ENCODE measurements at regions not wholly inside any gene's neighbourhood (a gene's known extent, or its start where the extent isn't known, plus 50 kb on each side); places are given as distances from the start of the nearest gene placed in this dataset.

- no peak overlapping the region for H3K4me3 ChIP-seq (ENCODE audit: insufficient read depth, low read depth, low read length)
- intact Hi-C loops (cut with micrococcal nuclease) (no loop called here), in situ Hi-C loops (cut with MboI; ENCODE audit: low sequenced_read_pairs) (no loop called here), dilution Hi-C loops (cut with HindIII; ENCODE audit: low sequenced_read_pairs, unreplicated experiment) (no loop called here)
- no peaks in the 10 kb centered on the region for H4K20me1 ChIP-seq (ENCODE audit: insufficient read depth, low read length)
- no peak overlapping the region for H4K91ac ChIP-seq (ENCODE audit: insufficient read depth, low read depth, low read length)
- H3K9ac ChIP-seq (ENCODE audit: low read depth, low read length), result no peak overlapping the region
- H3K14ac ChIP-seq (replicated peaks; ENCODE audit: low read depth, low read length), result no peak overlapping the region
- ATAC-seq (ENCODE audit: low read depth), result no peak
- H3K56ac ChIP-seq (ENCODE audit: extremely low read depth, insufficient read depth, low read length), result no peak overlapping the region
- ChIA-PET POLR2A (ENCODE audit: unreplicated experiment) (no interaction called here), CTCF (no interaction called here)
- no peak overlapping the region for H2BK120ac ChIP-seq (ENCODE audit: low read depth, low read length)
- peaks cover 2% of the 10 kb centered on the region; the same call in 1 of the 2 replicates for H3K4me1 ChIP-seq (ENCODE audit: control insufficient read depth, insufficient read depth, low read length)
- H2BK5ac ChIP-seq (ENCODE audit: low read depth, low read length, poor library complexity, severe bottlenecking), result no peak overlapping the region
- no peaks in the 10 kb centered on the region for H3K9me1 ChIP-seq (ENCODE audit: insufficient read depth, low read length)
- no peaks in the 10 kb centered on the region for H3K9me3 ChIP-seq (ENCODE audit: control insufficient read depth, insufficient read depth, low read length)
- no CpG with 5 or more reads among the region's 2 CpGs for WGBS, 2 experiments (ENCODE audit: extremely low coverage in 2 of 2, insufficient read length in 1 of 2)
- no peak for DNase-seq
- H2AFZ ChIP-seq (replicated peaks; ENCODE audit: low read length, poor library complexity), result peak overlapping the region; percentile 53
- no peak overlapping the region for H2AK5ac ChIP-seq (ENCODE audit: low read depth, low read length)
- no peak overlapping the region for H3K4ac ChIP-seq (ENCODE audit: low read depth, low read length)
- H4K8ac ChIP-seq (ENCODE audit: low read depth in 2 of 2, low read length in 2 of 2), result no peak overlapping the region
- no peak overlapping the region for H2BK20ac ChIP-seq (ENCODE audit: low read depth, low read length)
- BruUV-seq (replicated peaks), result no TSS peak
- no peaks in the 10 kb centered on the region for H3K79me1 ChIP-seq (ENCODE audit: low read depth in 1 of 2, low read length in 2 of 2)
- no peak overlapping the region for H4K5ac ChIP-seq (ENCODE audit: low read depth, low read length)
- no peak overlapping the region for H3K23ac ChIP-seq (ENCODE audit: low read depth, low read length)
- H2BK15ac ChIP-seq (ENCODE audit: low read depth, low read length), result no peak overlapping the region
- H3K27ac ChIP-seq (ENCODE audit: insufficient read depth, low read length), result no peak overlapping the region
- H3K27me3 ChIP-seq (ENCODE audit: control insufficient read depth, insufficient read depth, low read length), result peaks cover 9% of the 10 kb centered on the region; the same call in 1 of the 2 replicates
- no peak overlapping the region for H3K4me2 ChIP-seq (ENCODE audit: low read depth, low read length)
- H2AK9ac ChIP-seq (replicated peaks; ENCODE audit: low read depth, low read length, poor library complexity), result no peak overlapping the region
- H3K36me3 ChIP-seq (ENCODE audit: control insufficient read depth, insufficient read depth, low read length), result no peaks in the 10 kb centered on the region
- no peak overlapping the region for H3K18ac ChIP-seq (ENCODE audit: low read depth, low read length)
- TF ChIP-seq CHD1 (IDR thresholded peaks at IDR 0.05; ENCODE audit: low read depth, low read length), result no peak
- no peak for TF ChIP-seq ELK1 (IDR thresholded peaks at IDR 0.05; ENCODE audit: borderline replicate concordance, low read depth, low read length)
- TF ChIP-seq MXI1 (IDR thresholded peaks at IDR 0.05; ENCODE audit: borderline replicate concordance, low read depth, low read length), result no peak
- TF ChIP-seq RFX5 (IDR thresholded peaks at IDR 0.05; ENCODE audit: low read depth, low read length), result no peak
- TF ChIP-seq SMC3 (IDR thresholded peaks at IDR 0.05; ENCODE audit: low read depth, low read length), result no peak
- no peak for TF ChIP-seq POLR2A (IDR thresholded peaks at IDR 0.05; ENCODE audit: low read depth, low read length)
- no peak for TF ChIP-seq MAFK (IDR thresholded peaks at IDR 0.05; ENCODE audit: low read depth, low read length)
- no peak for TF ChIP-seq USF2 (IDR thresholded peaks at IDR 0.05; ENCODE audit: low read depth, low read length)
- TF ChIP-seq MAZ (IDR thresholded peaks at IDR 0.05; ENCODE audit: borderline replicate concordance, low read depth, low read length), result no peak
- no peak for TF ChIP-seq NFE2L2 (IDR thresholded peaks at IDR 0.05; ENCODE audit: low read depth, low read length)
Observed at GRCh38 chr9:19988281-19988680, 199.4 kb upstream of the SLC24A2 start.
